HepG2 (cell line): ENCODE measurements at regions not wholly inside any gene's neighbourhood (a gene's known extent, or its start where the extent isn't known, plus 50 kb on each side); places are given as distances from the start of the nearest gene placed in this dataset.

Source experiments
- FOXO1 ChIP-seq: sonication (generic); formaldehyde crosslinking; IDR thresholded peaks from 2 replicates; pipeline ENCODE4 v1.4.0; 2020; ENCODE audit warnings: missing genetic modification reagents
- GFI1 ChIP-seq: sonication (generic); formaldehyde crosslinking; IDR thresholded peaks from 2 replicates; pipeline ENCODE4 v1.5.0; 2020; ENCODE audit warnings: missing genetic modification reagents, mild to moderate bottlenecking, borderline replicate concordance
- HDAC6 ChIP-seq: fragments of 200-600 bp; sonication (generic); IDR thresholded peaks from 2 replicates; pipeline ENCODE4 v1.7.0; 2017; ENCODE audit warnings: mild to moderate bottlenecking, antibody characterized with exemption, low read length, low read depth
- KDM3A ChIP-seq: IDR thresholded peaks from 2 replicates; pipeline ENCODE4 v1.6.1; 2018; ENCODE audit warnings: low read depth, missing compliant biosample characterization
- NBN ChIP-seq: fragments of 450-650 bp; conservative IDR thresholded peaks from 2 replicates; pipeline ENCODE4 v1.6.1; 2017
- NFRKB ChIP-seq: fragments of 450-650 bp; IDR thresholded peaks from 2 replicates; pipeline ENCODE4 v1.6.1; 2017
- RAD51 ChIP-seq: fragments of 450-650 bp; IDR thresholded peaks from 2 replicates; pipeline ENCODE4 v1.6.1; 2016; ENCODE audit warnings: borderline replicate concordance
- SIN3A ChIP-seq: IDR thresholded peaks from 2 replicates; pipeline ENCODE4 v1.6.1; 2011; ENCODE audit warnings: low read depth, mild to moderate bottlenecking, control low read depth, low read length, borderline replicate concordance
- SMAD1 ChIP-seq: sonication (generic); formaldehyde crosslinking; IDR thresholded peaks from 2 replicates; pipeline ENCODE4 v1.4.0; 2020; ENCODE audit warnings: missing genetic modification reagents, low read depth, mild to moderate bottlenecking, borderline replicate concordance
- ZNF547 ChIP-seq: sonication (generic); formaldehyde crosslinking; IDR thresholded peaks from 2 replicates; pipeline ENCODE4 v1.5.1; 2020; ENCODE audit warnings: mild to moderate bottlenecking, missing genetic modification reagents
- TF ChIP-seq, protein P1 (sequence below): fragments of 450-650 bp; IDR thresholded peaks from 2 replicates; pipeline ENCODE4 v1.6.1; 2017; ENCODE audit warnings: mild to moderate bottlenecking
- TF ChIP-seq, protein P2 (sequence below): sonication (generic); formaldehyde crosslinking; IDR thresholded peaks from 2 replicates; pipeline ENCODE4 v1.5.0; 2020; ENCODE audit warnings: mild to moderate bottlenecking, missing genetic modification reagents, moderate library complexity
- TF ChIP-seq, protein P3 (sequence below): sonication (generic); formaldehyde crosslinking; IDR thresholded peaks from 2 replicates; pipeline ENCODE4 v1.8.1; 2023; ENCODE audit warnings: mild to moderate bottlenecking, missing genetic modification reagents, borderline replicate concordance

DNA sequence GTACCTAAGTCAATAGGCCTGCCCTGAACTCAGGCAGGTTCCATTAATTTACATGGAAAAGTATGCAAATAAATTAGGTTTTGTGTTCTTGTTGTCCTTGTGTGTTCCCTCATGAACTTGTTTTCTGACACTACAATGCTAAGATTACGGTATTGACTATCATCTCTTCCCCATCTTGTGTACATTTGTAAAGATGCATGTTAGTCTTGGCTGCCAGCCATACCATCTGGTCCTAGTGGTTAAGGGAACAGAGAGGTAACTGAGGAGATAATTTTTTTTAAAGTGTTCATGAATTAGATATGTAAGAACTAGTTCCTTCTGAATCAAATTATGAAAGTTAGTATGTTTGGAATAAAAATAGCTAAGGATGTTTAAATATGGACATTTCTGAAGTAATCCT is 167.6 kb upstream of the ADAMTS5 start:
- TF ChIP-seq NBN (no peak), HDAC6 (no peak), FOXO1 (CRISPR knock-in tag) (no peak), NFRKB (no peak), SMAD1 (no peak), SIN3A (no peak), GFI1 (CRISPR knock-in tag) (no peak), KDM3A (no peak), ZNF547 (CRISPR knock-in tag) (no peak), RAD51 (no peak)
- TF ChIP-seq, protein P1, sequence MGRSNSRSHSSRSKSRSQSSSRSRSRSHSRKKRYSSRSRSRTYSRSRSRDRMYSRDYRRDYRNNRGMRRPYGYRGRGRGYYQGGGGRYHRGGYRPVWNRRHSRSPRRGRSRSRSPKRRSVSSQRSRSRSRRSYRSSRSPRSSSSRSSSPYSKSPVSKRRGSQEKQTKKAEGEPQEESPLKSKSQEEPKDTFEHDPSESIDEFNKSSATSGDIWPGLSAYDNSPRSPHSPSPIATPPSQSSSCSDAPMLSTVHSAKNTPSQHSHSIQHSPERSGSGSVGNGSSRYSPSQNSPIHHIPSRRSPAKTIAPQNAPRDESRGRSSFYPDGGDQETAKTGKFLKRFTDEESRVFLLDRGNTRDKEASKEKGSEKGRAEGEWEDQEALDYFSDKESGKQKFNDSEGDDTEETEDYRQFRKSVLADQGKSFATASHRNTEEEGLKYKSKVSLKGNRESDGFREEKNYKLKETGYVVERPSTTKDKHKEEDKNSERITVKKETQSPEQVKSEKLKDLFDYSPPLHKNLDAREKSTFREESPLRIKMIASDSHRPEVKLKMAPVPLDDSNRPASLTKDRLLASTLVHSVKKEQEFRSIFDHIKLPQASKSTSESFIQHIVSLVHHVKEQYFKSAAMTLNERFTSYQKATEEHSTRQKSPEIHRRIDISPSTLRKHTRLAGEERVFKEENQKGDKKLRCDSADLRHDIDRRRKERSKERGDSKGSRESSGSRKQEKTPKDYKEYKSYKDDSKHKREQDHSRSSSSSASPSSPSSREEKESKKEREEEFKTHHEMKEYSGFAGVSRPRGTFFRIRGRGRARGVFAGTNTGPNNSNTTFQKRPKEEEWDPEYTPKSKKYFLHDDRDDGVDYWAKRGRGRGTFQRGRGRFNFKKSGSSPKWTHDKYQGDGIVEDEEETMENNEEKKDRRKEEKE, result no peak
- TF ChIP-seq, protein P2, sequence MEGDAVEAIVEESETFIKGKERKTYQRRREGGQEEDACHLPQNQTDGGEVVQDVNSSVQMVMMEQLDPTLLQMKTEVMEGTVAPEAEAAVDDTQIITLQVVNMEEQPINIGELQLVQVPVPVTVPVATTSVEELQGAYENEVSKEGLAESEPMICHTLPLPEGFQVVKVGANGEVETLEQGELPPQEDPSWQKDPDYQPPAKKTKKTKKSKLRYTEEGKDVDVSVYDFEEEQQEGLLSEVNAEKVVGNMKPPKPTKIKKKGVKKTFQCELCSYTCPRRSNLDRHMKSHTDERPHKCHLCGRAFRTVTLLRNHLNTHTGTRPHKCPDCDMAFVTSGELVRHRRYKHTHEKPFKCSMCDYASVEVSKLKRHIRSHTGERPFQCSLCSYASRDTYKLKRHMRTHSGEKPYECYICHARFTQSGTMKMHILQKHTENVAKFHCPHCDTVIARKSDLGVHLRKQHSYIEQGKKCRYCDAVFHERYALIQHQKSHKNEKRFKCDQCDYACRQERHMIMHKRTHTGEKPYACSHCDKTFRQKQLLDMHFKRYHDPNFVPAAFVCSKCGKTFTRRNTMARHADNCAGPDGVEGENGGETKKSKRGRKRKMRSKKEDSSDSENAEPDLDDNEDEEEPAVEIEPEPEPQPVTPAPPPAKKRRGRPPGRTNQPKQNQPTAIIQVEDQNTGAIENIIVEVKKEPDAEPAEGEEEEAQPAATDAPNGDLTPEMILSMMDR (CRISPR knock-in tag), result no peak
- TF ChIP-seq, protein P3, sequence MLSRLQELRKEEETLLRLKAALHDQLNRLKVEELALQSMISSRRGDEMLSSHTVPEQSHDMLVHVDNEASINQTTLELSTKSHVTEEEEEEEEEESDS (CRISPR knock-in tag), result no peak
